Endothelial cell of umbilical vein (primary cell): ENCODE measurements at regions not wholly inside any gene's neighbourhood (a gene's known extent, or its start where the extent isn't known, plus 50 kb on each side); places are given as distances from the start of the nearest gene placed in this dataset.

Source experiments
- BruUV-seq: library from RNA; stranded (reverse); fragments of 400-500 nt; replicated peaks from 2 replicates; lab custom pipeline; 2021; lab: Mats Ljungman, UMichigan
- CTCF ChIA-PET: fragments of 300-600, 350-600 bp; sonication (Branson Sonifier 250); formaldehyde crosslinking; loops from one replicate; lab custom pipeline; 2021; ENCODE audit warnings: antibody characterized with exemption, inconsistent platforms; lab: Charles Lee
- POLR2A ChIA-PET: fragments of 300-600, 350-600 bp; sonication (Branson Sonifier 250); formaldehyde crosslinking; loops from one replicate; lab custom pipeline; 2021; ENCODE audit warnings: antibody characterized with exemption, inconsistent platforms; lab: Charles Lee
- DNase-seq: peaks from one replicate; pipeline ENCODE4 v3.0.0-alpha.2; 2011; ENCODE audit warnings: low read depth, low spot score
- FAIRE-seq: peaks from 2 replicates; lab custom pipeline; 2011; peaks lifted over from hg19 to GRCh38; lab: Jason Lieb, UNC
- H2AFZ ChIP-seq: 2 replicates; pipeline ENCODE4 v1.6.0; 2012; ENCODE audit warnings: low read depth, low read length, control low read depth, inconsistent platforms
- H3K27ac ChIP-seq: 2 replicates; pipeline ENCODE4 v1.5.1; 2011; ENCODE audit warnings: low read depth, mild to moderate bottlenecking, control low read depth, low read length, moderate library complexity; ENCODE audit not compliant: insufficient read depth
- H3K27me3 ChIP-seq, 2 experiments: 2 replicates each; pipeline versions ENCODE4 v1.6.0 to v1.6.1; 2011; ENCODE audit warnings: low read length in 2 of 2, mixed read lengths in 1 of 2; ENCODE audit not compliant: control insufficient read depth in 2 of 2, insufficient read depth in 2 of 2
- H3K36me3 ChIP-seq, 2 experiments: 2 replicates in 1 of 2; 3 replicates in 1 of 2; pipeline ENCODE4 v1.5.1; 2011; ENCODE audit warnings: low read length in 2 of 2, mild to moderate bottlenecking in 1 of 2, moderate library complexity in 1 of 2; ENCODE audit not compliant: control insufficient read depth in 2 of 2, insufficient read depth in 2 of 2; ENCODE audit errors: extremely low read depth in 1 of 2
- H3K4me1 ChIP-seq: 3 replicates; pipeline ENCODE4 v1.5.1; 2011; ENCODE audit warnings: mild to moderate bottlenecking, low read length; ENCODE audit not compliant: control insufficient read depth, insufficient read depth; ENCODE audit errors: extremely low read depth
- H3K4me2 ChIP-seq: 2 replicates; pipeline ENCODE4 v1.6.1; 2011; ENCODE audit warnings: low read length, control low read depth, mixed read lengths; ENCODE audit not compliant: insufficient read depth
- H3K4me3 ChIP-seq, 3 experiments: fragments of 200-600 bp in 1 of 3; sonication (generic), shearing (Covaris generic) in 1 of 3; replicated peaks in 1 of 3; 2 replicates each; pipeline ENCODE4 v1.5.1; 2011 to 2016; ENCODE audit warnings: control low read depth in 3 of 3, low read length in 3 of 3, mild to moderate bottlenecking in 2 of 3, inconsistent platforms in 1 of 3, low read depth in 1 of 3, moderate library complexity in 1 of 3; ENCODE audit not compliant: insufficient read depth in 1 of 3
- H3K79me2 ChIP-seq: 2 replicates; pipeline ENCODE4 v1.6.0; 2012; ENCODE audit warnings: low read length, inconsistent platforms; ENCODE audit not compliant: control insufficient read depth, insufficient read depth
- H3K9ac ChIP-seq: replicated peaks from 2 replicates; pipeline ENCODE3; 2011; ENCODE audit warnings: low read length, control low read depth; ENCODE audit not compliant: insufficient read depth; ENCODE audit errors: extremely low read depth
- H3K9me1 ChIP-seq: replicated peaks from 3 replicates; pipeline ENCODE4 v1.6.0; 2011; ENCODE audit warnings: mild to moderate bottlenecking, low read length; ENCODE audit not compliant: control insufficient read depth, insufficient read depth; ENCODE audit errors: extremely low read depth
- H3K9me3 ChIP-seq: replicated peaks from 2 replicates; pipeline ENCODE4 v1.5.1; 2012; ENCODE audit warnings: low read length, inconsistent platforms; ENCODE audit not compliant: control insufficient read depth, insufficient read depth
- H4K20me1 ChIP-seq: replicated peaks from 2 replicates; pipeline ENCODE3; 2011; ENCODE audit warnings: mild to moderate bottlenecking, low read length; ENCODE audit not compliant: control insufficient read depth, insufficient read depth; ENCODE audit errors: extremely low read depth
- EZH2 ChIP-seq: IDR thresholded peaks from 2 replicates; pipeline ENCODE4 v1.6.1; 2012; ENCODE audit warnings: borderline replicate concordance, low read depth, mild to moderate bottlenecking, moderate library complexity, low read length, inconsistent platforms; ENCODE audit not compliant: severe bottlenecking
- FOS ChIP-seq: IDR thresholded peaks from 2 replicates; pipeline ENCODE4 v1.6.1; 2011; ENCODE audit warnings: mild to moderate bottlenecking, low read length, moderate library complexity, borderline replicate concordance; ENCODE audit not compliant: insufficient read depth
- GATA2 ChIP-seq: IDR thresholded peaks from 2 replicates; pipeline ENCODE4 v1.7.0; 2011; ENCODE audit warnings: low read depth, mild to moderate bottlenecking, moderate library complexity, mixed read lengths, low read length; ENCODE audit not compliant: insufficient read length, insufficient read depth
- MAX ChIP-seq: IDR thresholded peaks from 2 replicates; pipeline ENCODE4 v1.6.1; 2011; ENCODE audit not compliant: insufficient read depth, insufficient read length
- POLR2A ChIP-seq: IDR thresholded peaks from 2 replicates; pipeline ENCODE4 v1.6.1; 2012; ENCODE audit warnings: low read depth, mild to moderate bottlenecking, control low read depth, low read length
- dilution Hi-C: fragments of 300-500 bp; cut with MboI; formaldehyde crosslinking; loops from one replicate; pipeline ENCODE4 v1.15.0; 2019; ENCODE audit warnings: low sequenced_read_pairs; ENCODE audit not compliant: extremely low pct_ligation_motif_present
- intact Hi-C: fragments of 100-400 bp; cut with micrococcal nuclease; formaldehyde crosslinking; loops from one replicate; pipeline ENCODE4 v1.10.0; 2022
- TF ChIP-seq, protein P1 (sequence below), 2 donors: IDR thresholded peaks; 1 replicate in 1 of 2; 2 replicates in 1 of 2; pipeline ENCODE4 v1.5.1; 2011; ENCODE audit warnings: low read length in 2 of 2, mild to moderate bottlenecking in 2 of 2, moderate library complexity in 2 of 2, control low read depth in 1 of 2, inconsistent platforms in 1 of 2, low read depth in 1 of 2; ENCODE audit not compliant: insufficient read depth in 1 of 2; ENCODE audit errors: extremely low read depth in 1 of 2

GRCh38 chr2:136392897-136393505 lies 275.1 kb upstream of the CXCR4 start:
- Histone ChIP-seq H3K9me3 (no peaks in the 10 kb centered on the region), H3K36me3 (no peaks in the 10 kb centered on the region), H3K4me1 (no peaks in the 10 kb centered on the region), H3K4me2 (no peak overlapping the region), H3K27me3 (peaks cover 0 to 3% of the 10 kb centered on the region in 2 experiments), H3K27ac (no peak overlapping the region), H3K4me3 (no peak overlapping the region), H3K9me1 (no peaks in the 10 kb centered on the region), H3K79me2 (no peaks in the 10 kb centered on the region), H2AFZ (no peak overlapping the region), H3K9ac (no peak overlapping the region), H4K20me1 (no peaks in the 10 kb centered on the region)
- no peak for DNase-seq
- no peak for TF ChIP-seq FOS
- TF ChIP-seq MAX = no peak
- TF ChIP-seq, protein P1, sequence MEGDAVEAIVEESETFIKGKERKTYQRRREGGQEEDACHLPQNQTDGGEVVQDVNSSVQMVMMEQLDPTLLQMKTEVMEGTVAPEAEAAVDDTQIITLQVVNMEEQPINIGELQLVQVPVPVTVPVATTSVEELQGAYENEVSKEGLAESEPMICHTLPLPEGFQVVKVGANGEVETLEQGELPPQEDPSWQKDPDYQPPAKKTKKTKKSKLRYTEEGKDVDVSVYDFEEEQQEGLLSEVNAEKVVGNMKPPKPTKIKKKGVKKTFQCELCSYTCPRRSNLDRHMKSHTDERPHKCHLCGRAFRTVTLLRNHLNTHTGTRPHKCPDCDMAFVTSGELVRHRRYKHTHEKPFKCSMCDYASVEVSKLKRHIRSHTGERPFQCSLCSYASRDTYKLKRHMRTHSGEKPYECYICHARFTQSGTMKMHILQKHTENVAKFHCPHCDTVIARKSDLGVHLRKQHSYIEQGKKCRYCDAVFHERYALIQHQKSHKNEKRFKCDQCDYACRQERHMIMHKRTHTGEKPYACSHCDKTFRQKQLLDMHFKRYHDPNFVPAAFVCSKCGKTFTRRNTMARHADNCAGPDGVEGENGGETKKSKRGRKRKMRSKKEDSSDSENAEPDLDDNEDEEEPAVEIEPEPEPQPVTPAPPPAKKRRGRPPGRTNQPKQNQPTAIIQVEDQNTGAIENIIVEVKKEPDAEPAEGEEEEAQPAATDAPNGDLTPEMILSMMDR (IDR thresholded peaks at IDR 0.05; ENCODE audit: extremely low read depth in 1 of 2, insufficient read depth in 1 of 2, low read depth in 1 of 2, low read length in 2 of 2) = no peak
- no peak for TF ChIP-seq EZH2
- no peak for TF ChIP-seq GATA2
- TF ChIP-seq POLR2A = no peak
- CTCF ChIA-PET = no interaction called here
- dilution Hi-C loops = no loop called here
- intact Hi-C loops = no loop called here
- no TSS peak for BruUV-seq
- POLR2A ChIA-PET = no interaction called here
- no peak for FAIRE-seq
